OCI-LY7 (cell line): ENCODE measurements at regions not wholly inside any gene's neighbourhood (a gene's known extent, or its start where the extent isn't known, plus 50 kb on each side); places are given as distances from the start of the nearest gene placed in this dataset.

Experiments
- BruUV-seq: library from RNA; stranded (reverse); fragments of 400-500 nt; replicated peaks from 2 replicates; lab custom pipeline; 2021; lab: Mats Ljungman, UMichigan
- CTCF ChIA-PET: fragments of 300-600 bp; sonication (Branson Sonifier 250); formaldehyde crosslinking; loops from one replicate; lab custom pipeline; 2022; ENCODE audit warnings: antibody characterized with exemption; ENCODE audit not compliant: unreplicated experiment; lab: Charles Lee
- POLR2A ChIA-PET: fragments of 300-600 bp; sonication (Branson Sonifier 250); formaldehyde crosslinking; loops from one replicate; lab custom pipeline; 2022; ENCODE audit warnings: antibody characterized with exemption; lab: Charles Lee
- DNase-seq: peaks from one replicate; pipeline ENCODE4 v3.0.0-alpha.2; 2015; ENCODE audit warnings: low spot score
- H2AFZ ChIP-seq: fragments of 200-600 bp; sonication (generic), shearing (Covaris generic); 2 replicates; pipeline ENCODE4 v1.6.1; 2014; ENCODE audit warnings: mild to moderate bottlenecking, antibody characterized with exemption, low read length, moderate library complexity
- H3K27ac ChIP-seq: fragments of 200-600 bp; sonication (generic); 2 replicates; pipeline ENCODE4 v1.5.1; 2014; ENCODE audit warnings: mixed run types, low read depth, mild to moderate bottlenecking, moderate library complexity, low read length, inconsistent platforms; ENCODE audit not compliant: poor library complexity, severe bottlenecking
- H3K36me3 ChIP-seq: fragments of 200-600 bp; sonication (generic); 2 replicates; pipeline ENCODE4 v1.6.1; 2014; ENCODE audit warnings: mild to moderate bottlenecking, antibody characterized with exemption, low read length, moderate library complexity, mixed read lengths; ENCODE audit not compliant: insufficient read depth
- H3K4me1 ChIP-seq: fragments of 200-600 bp; sonication (generic); 2 replicates; pipeline ENCODE4 v1.5.1; 2014; ENCODE audit warnings: mild to moderate bottlenecking, low read length; ENCODE audit not compliant: insufficient read depth, poor library complexity, severe bottlenecking
- H3K4me2 ChIP-seq: fragments of 200-600 bp; sonication (generic); 2 replicates; pipeline ENCODE4 v1.6.1; 2014; ENCODE audit warnings: mild to moderate bottlenecking, low read length
- H3K4me3 ChIP-seq: fragments of 200-600 bp; sonication (generic); 2 replicates; pipeline ENCODE4 v1.5.1; 2014; ENCODE audit warnings: mild to moderate bottlenecking, low read depth, low read length; ENCODE audit not compliant: poor library complexity, severe bottlenecking
- H3K79me2 ChIP-seq: fragments of 200-600 bp; sonication (generic); 2 replicates; pipeline ENCODE4 v1.6.1; 2016; ENCODE audit warnings: low read depth, mild to moderate bottlenecking, low read length, moderate library complexity, mixed read lengths; ENCODE audit not compliant: insufficient read depth
- H3K9me2 ChIP-seq: fragments of 200-600 bp; sonication (generic); 2 replicates; pipeline ENCODE4 v1.6.1; 2016; ENCODE audit warnings: mild to moderate bottlenecking, low read length, mixed read lengths; ENCODE audit not compliant: insufficient read depth
- H3K9me3 ChIP-seq: fragments of 200-600 bp; sonication (generic); 2 replicates; pipeline ENCODE4 v1.6.1; 2014; ENCODE audit warnings: mild to moderate bottlenecking, mixed run types, low read length, mixed read lengths
- H4K20me1 ChIP-seq: fragments of 200-600 bp; sonication (generic); 2 replicates; pipeline ENCODE4 v1.6.1; 2014; ENCODE audit warnings: mild to moderate bottlenecking, antibody characterized with exemption, low read length, moderate library complexity, mixed read lengths; ENCODE audit not compliant: insufficient read depth
- CTCF ChIP-seq: fragments of 200-600 bp; sonication (generic); conservative IDR thresholded peaks from 2 replicates; pipeline ENCODE4 v1.5.1; 2014; ENCODE audit warnings: mild to moderate bottlenecking, antibody characterized with exemption, low read length, moderate library complexity, mixed read lengths
- EZH2phosphoT487 ChIP-seq: fragments of 200-600 bp; sonication (generic); IDR thresholded peaks from 2 replicates; pipeline ENCODE4 v1.6.1; 2018; ENCODE audit warnings: low read depth, borderline replicate concordance, mild to moderate bottlenecking, mixed run types, antibody characterized with exemption, low read length, moderate library complexity, mixed read lengths
- intact Hi-C: fragments of 100-400 bp; cut with micrococcal nuclease; formaldehyde crosslinking; loops from one replicate; pipeline ENCODE4 v1.10.0; 2022; ENCODE audit not compliant: unreplicated experiment

- POLR2A ChIA-PET, result interaction anchor here (0.6 to 1.7 kb wide), 5 partner anchors 9 to 202 kb away, joined by 3 to 4 read pairs (median 3); no protein-coding TSS in a partner anchor
- no peaks in the 10 kb centered on the region for H3K9me2 ChIP-seq
- H3K27ac ChIP-seq, result no peak overlapping the region
- H2AFZ ChIP-seq, result no peak overlapping the region
- no peaks in the 10 kb centered on the region for H4K20me1 ChIP-seq
- no TSS peak for BruUV-seq
- H3K9me3 ChIP-seq, result no peaks in the 10 kb centered on the region
- TF ChIP-seq EZH2phosphoT487, result no peak
- no peak for TF ChIP-seq CTCF
- H3K4me3 ChIP-seq, result no peak overlapping the region
- CTCF ChIA-PET, result no interaction called here
- intact Hi-C loops, result no loop called here
- no peaks in the 10 kb centered on the region for H3K36me3 ChIP-seq
- H3K4me2 ChIP-seq, result no peak overlapping the region
- DNase-seq, result no peak
- H3K79me2 ChIP-seq, result no peaks in the 10 kb centered on the region
- peaks cover 6% of the 10 kb centered on the region for H3K4me1 ChIP-seq
Observed at GRCh38 chr6:47106216-47106615, 64.1 kb upstream of the ADGRF1 start.

- no peaks in the 10 kb centered on the region for H3K9me3 ChIP-seq
- TF ChIP-seq CTCF (no peak), EZH2phosphoT487 (no peak)
- ChIA-PET POLR2A (interaction anchor here (0.6 to 1.7 kb wide), 7 partner anchors 10 to 203 kb away, joined by 3 to 4 read pairs (median 3); no protein-coding TSS in a partner anchor), CTCF (no interaction called here)
- no peak overlapping the region for H3K27ac ChIP-seq
- no TSS peak for BruUV-seq
- intact Hi-C loops, result no loop called here
- no peaks in the 10 kb centered on the region for H4K20me1 ChIP-seq
- H3K79me2 ChIP-seq, result no peaks in the 10 kb centered on the region
- no peak overlapping the region for H3K4me2 ChIP-seq
- no peak overlapping the region for H2AFZ ChIP-seq
- H3K36me3 ChIP-seq, result no peaks in the 10 kb centered on the region
- H3K4me1 ChIP-seq, result peaks cover 6% of the 10 kb centered on the region
- H3K9me2 ChIP-seq, result no peaks in the 10 kb centered on the region
- DNase-seq, result no peak
- no peak overlapping the region for H3K4me3 ChIP-seq
Observed at GRCh38 chr6:47105469-47106178, 63.5 kb upstream of the ADGRF1 start.

GRCh38 chr6:47103931-47104330 is 61.8 kb upstream of the ADGRF1 start:
- TF ChIP-seq CTCF, result no peak
- TF ChIP-seq EZH2phosphoT487, result no peak
- Histone ChIP-seq H3K9me2 (no peaks in the 10 kb centered on the region), H3K4me2 (no peak overlapping the region), H3K9me3 (no peaks in the 10 kb centered on the region), H3K27ac (no peak overlapping the region), H2AFZ (no peak overlapping the region), H4K20me1 (no peaks in the 10 kb centered on the region), H3K4me1 (peaks cover 6% of the 10 kb centered on the region), H3K79me2 (no peaks in the 10 kb centered on the region), H3K4me3 (no peak overlapping the region), H3K36me3 (no peaks in the 10 kb centered on the region)
- intact Hi-C loops, result no loop called here
- peak; percentile 18 for DNase-seq
- ChIA-PET CTCF (no interaction called here), POLR2A (interaction anchor here (0.7 kb wide), 1 partner anchor 80 kb away, joined by 4 read pairs; no protein-coding TSS in a partner anchor)
- no TSS peak for BruUV-seq
